Left lung (tissue), 4 donors: ENCODE measurements at regions not wholly inside any gene's neighbourhood (a gene's known extent, or its start where the extent isn't known, plus 50 kb on each side); places are given as distances from the start of the nearest gene placed in this dataset.

Experiments used
- ATAC-seq: fragments of 200-7000 bp; cut with Tn5 transposase; one replicate; pipeline ENCODE4 v1.9.1; 2020; ENCODE audit warnings: moderate library complexity
- DNase-seq, 4 donors: peaks; one replicate each; pipeline ENCODE4 v3.0.0-alpha.2; 2013 to 2020
- H3K27ac ChIP-seq, 2 donors: fragments of 200-600 bp; sonication (generic) in 1 of 2; one replicate each; pipeline versions ENCODE4 v1.5.0 to v1.8.0; 2020 to 2021
- H3K27me3 ChIP-seq, 2 donors: fragments of 200-600 bp; sonication (generic) in 1 of 2; one replicate each; pipeline versions ENCODE4 v1.5.0 to v1.8.0; 2020 to 2021
- H3K36me3 ChIP-seq, 2 donors: fragments of 200-600 bp; sonication (generic) in 1 of 2; one replicate each; pipeline versions ENCODE4 v1.5.0 to v1.8.0; 2020 to 2021
- H3K4me1 ChIP-seq, 2 donors: fragments of 200-600 bp; one replicate each; pipeline ENCODE4 v1.8.0; 2021
- H3K4me3 ChIP-seq, 2 donors: fragments of 200-600 bp; sonication (generic) in 1 of 2; one replicate each; pipeline versions ENCODE4 v1.5.0 to v1.8.0; 2020 to 2021; ENCODE audit warnings: mild to moderate bottlenecking in 1 of 2
- H3K9me3 ChIP-seq, 2 donors: fragments of 200-600 bp; sonication (generic) in 1 of 2; one replicate each; pipeline versions ENCODE4 v1.5.0 to v1.8.0; 2020 to 2021
- intact Hi-C, 2 donors: fragments of 100-400 bp; cut with DNase I; formaldehyde crosslinking; loops; one replicate each; pipeline versions ENCODE4 v1.11.2 to v1.14.2; 2022
- TF ChIP-seq, protein P1 (sequence below), 2 donors: fragments of 200-600 bp; sonication (generic) in 1 of 2; IDR thresholded peaks; one replicate each; pipeline versions ENCODE4 v1.5.0 to v1.8.0; 2021; ENCODE audit warnings: antibody characterized with exemption in 2 of 2
- donor health status: DM: no; HTN: yes; CAD: no.
- donor health status: DM: no; HTN: no; CAD: no.

DNA sequence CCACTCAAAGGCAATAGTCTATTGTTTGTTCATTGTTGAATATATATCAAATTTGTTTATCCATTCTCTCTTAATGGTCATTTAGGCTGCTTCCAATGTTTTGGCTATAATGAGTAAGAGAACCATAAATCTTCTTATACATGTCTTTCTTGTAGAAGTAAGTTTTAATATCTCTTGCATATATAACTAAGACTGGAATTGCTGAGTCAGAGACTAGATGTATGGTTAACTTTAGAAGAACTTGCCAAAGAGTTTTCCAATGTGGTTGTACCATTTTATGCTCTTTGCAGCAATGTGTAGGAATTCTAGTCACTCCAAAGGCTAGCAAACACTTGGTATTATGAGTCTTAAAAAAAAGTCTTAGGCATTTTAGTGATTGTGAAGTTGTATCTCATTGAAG, 610.0 kb upstream of the GCFC2 start:
- intact Hi-C loops, result no loop called here
- H3K36me3 ChIP-seq, result no peaks in the 10 kb centered on the region
- no peak for ATAC-seq

DNA sequence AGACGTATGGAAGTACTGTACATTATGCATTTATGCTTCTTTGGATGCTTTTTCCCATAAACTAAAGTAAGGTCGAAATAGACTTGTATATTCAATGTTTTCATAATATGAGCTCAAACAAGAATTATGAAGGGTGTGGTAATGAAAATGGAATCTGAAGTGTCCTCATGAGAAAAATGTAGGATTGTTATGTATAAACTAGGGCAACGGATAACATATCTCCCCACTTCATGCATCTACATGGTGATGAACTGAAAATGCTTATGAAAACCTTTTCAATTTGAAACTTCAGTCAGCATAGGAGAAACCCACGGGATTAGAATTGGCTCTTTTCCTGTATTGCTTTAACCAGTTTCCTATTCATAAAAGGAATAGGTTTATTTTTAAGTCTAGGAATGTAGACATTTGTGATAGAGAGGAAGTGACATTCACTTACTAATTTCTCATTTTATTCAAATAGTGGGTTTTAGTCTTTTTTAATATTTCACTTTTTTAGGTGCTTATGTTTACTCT, 608.2 kb upstream of the GCFC2 start:
- TF ChIP-seq, protein P1, sequence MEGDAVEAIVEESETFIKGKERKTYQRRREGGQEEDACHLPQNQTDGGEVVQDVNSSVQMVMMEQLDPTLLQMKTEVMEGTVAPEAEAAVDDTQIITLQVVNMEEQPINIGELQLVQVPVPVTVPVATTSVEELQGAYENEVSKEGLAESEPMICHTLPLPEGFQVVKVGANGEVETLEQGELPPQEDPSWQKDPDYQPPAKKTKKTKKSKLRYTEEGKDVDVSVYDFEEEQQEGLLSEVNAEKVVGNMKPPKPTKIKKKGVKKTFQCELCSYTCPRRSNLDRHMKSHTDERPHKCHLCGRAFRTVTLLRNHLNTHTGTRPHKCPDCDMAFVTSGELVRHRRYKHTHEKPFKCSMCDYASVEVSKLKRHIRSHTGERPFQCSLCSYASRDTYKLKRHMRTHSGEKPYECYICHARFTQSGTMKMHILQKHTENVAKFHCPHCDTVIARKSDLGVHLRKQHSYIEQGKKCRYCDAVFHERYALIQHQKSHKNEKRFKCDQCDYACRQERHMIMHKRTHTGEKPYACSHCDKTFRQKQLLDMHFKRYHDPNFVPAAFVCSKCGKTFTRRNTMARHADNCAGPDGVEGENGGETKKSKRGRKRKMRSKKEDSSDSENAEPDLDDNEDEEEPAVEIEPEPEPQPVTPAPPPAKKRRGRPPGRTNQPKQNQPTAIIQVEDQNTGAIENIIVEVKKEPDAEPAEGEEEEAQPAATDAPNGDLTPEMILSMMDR (IDR thresholded peaks at IDR 0.05), result no peak

More for the DNA sequence above, 610.0 kb upstream of the GCFC2 start:
- DNase-seq, result no peak
- H3K4me3 ChIP-seq, result no peak overlapping the region
- H3K9me3 ChIP-seq, result no peaks in the 10 kb centered on the region
- H3K4me1 ChIP-seq, result no peaks in the 10 kb centered on the region
- TF ChIP-seq, protein P1 (IDR thresholded peaks at IDR 0.05), result no peak
- H3K27ac ChIP-seq, result no peak overlapping the region
- H3K27me3 ChIP-seq, result no peaks in the 10 kb centered on the region

DNA sequence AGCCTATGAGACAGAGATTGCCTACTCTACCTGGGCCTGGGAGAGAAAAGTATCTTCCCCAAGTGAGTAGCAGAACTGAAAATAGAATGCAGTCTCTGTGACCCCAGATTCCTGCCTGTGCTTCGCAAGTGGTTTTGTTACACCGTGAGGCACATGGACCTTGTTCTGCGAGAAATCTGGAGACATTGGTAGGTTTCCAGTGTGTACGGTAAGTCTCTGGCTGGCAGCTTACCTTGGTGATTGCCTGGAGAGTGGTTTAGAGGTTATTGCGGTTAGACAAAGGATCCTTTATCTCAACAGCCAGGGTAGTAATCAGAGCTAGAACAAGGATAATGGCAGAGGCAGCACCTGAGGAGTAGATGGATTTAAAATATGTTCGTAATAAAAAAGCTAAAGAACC, 606.0 kb upstream of the GCFC2 start:
- Histone ChIP-seq H3K36me3 (no peaks in the 10 kb centered on the region), H3K4me1 (no peaks in the 10 kb centered on the region), H3K9me3 (no peaks in the 10 kb centered on the region), H3K27ac (no peak overlapping the region), H3K27me3 (no peaks in the 10 kb centered on the region), H3K4me3 (no peak overlapping the region)
- no peak for DNase-seq
- ATAC-seq, result no peak
- intact Hi-C loops, result no loop called here
- TF ChIP-seq, protein P1 (IDR thresholded peaks at IDR 0.05), result no peak

More for the DNA sequence above, 608.2 kb upstream of the GCFC2 start:
- Histone ChIP-seq H3K36me3 (no peaks in the 10 kb centered on the region), H3K4me1 (no peaks in the 10 kb centered on the region), H3K9me3 (no peaks in the 10 kb centered on the region), H3K4me3 (no peak overlapping the region), H3K27ac (no peak overlapping the region), H3K27me3 (no peaks in the 10 kb centered on the region)
- no peak for DNase-seq
- peak; percentile 65 for ATAC-seq
- intact Hi-C loops, result no loop called here

DNA sequence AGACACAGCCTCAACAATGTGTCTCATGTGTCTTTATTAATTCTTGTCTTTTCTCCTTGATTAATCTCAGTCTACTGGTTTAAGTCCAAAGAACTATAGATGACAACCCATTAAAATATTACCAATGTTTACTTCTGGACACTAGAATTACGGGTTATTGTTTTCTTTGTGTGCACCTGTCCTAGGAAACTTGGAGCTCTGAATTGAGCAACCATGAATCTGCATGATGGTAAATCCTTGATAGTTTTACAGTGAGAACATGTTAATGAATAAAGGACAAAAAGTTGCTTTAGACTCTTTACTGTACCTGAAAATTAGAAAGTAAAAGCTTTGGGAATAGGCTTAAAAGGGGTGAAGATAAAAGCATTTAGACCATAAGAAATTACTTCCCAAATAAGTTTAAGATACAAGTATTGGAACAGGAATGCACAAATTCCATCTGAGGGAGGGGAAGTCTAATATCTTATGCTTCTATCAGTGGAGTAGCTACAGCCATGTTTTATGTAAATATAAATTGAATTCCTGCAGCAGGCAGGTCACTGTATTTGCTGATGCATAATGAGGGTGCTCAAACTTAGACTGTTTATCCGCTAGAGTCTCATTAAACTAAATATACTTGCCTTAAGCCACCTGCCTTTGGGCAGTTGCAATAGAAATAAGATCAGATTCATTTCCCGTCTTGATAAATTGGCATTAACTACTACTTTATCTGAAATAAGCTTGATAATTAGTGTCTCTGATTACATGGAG, 603.7 kb upstream of the GCFC2 start:
- Histone ChIP-seq H3K36me3 (no peaks in the 10 kb centered on the region), H3K27me3 (no peaks in the 10 kb centered on the region), H3K27ac (peak overlapping the region; percentile 23 to 26), H3K9me3 (no peaks in the 10 kb centered on the region), H3K4me3 (no peak overlapping the region), H3K4me1 (no peaks in the 10 kb centered on the region)
- TF ChIP-seq, protein P1 (IDR thresholded peaks at IDR 0.05), result no peak
- peak; percentile 91 for ATAC-seq
- intact Hi-C loops, result no loop called here
- DNase-seq, result no peak

DNA sequence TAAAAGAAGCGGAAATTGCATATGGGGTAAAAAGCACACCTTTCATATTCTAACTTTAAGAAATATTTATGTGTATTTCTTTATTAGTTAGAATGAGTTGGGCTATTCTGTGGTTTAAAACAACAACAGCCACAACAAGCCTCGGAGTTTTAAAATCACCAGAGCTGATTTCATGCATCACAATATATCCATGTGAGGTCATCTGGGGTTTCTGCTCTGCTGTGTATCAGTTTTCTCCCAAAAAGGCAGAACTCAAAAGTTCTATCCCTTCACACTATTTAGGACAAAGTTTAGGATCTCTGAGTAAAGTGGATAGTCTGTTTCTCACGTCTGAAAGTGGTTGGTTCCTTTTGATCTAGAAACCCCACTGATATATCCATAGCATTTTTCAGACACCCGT, 601.5 kb upstream of the GCFC2 start:
- Histone ChIP-seq H3K4me3 (no peak overlapping the region), H3K36me3 (no peaks in the 10 kb centered on the region), H3K27ac (no peak overlapping the region), H3K9me3 (no peaks in the 10 kb centered on the region), H3K27me3 (no peaks in the 10 kb centered on the region), H3K4me1 (no peaks in the 10 kb centered on the region)
- no peak for ATAC-seq
- no peak for DNase-seq
- TF ChIP-seq, protein P1 (IDR thresholded peaks at IDR 0.05), result no peak
- intact Hi-C loops, result no loop called here
